ENCODE measurements at regions not wholly inside any gene's neighbourhood (a gene's known extent, or its start where the extent isn't known, plus 50 kb on each side); places are given as distances from the start of the nearest gene placed in this dataset.

GRCh38 chr5:152912924-152913323, 507.8 kb upstream of the NMUR2 start:
- FAIRE-seq (no peak), ATAC-seq (no peak), DNase-seq (no peak)
- intact Hi-C loops (cut with DNase I), result no loop called here
- TF ChIP-seq CTCF (IDR thresholded peaks at IDR 0.05), result no peak
- Histone ChIP-seq H3K4me3 (no peak overlapping the region), H3K4me1 (no peaks in the 10 kb centered on the region), H3K9me3 (no peaks in the 10 kb centered on the region), H3K27ac (no peak overlapping the region), H3K27me3 (no peaks in the 10 kb centered on the region), H3K36me3 (no peaks in the 10 kb centered on the region)
- WGBS, 2 donors, result 57 to 67% methylated on average over 4 of the region's 4 CpGs

GRCh38 chr5:152932621-152933020, 527.5 kb upstream of the NMUR2 start:
- ATAC-seq (no peak), DNase-seq (no peak), FAIRE-seq (no peak)
- Histone ChIP-seq H3K9me3 (no peaks in the 10 kb centered on the region), H3K36me3 (no peaks in the 10 kb centered on the region), H3K27ac (no peak overlapping the region), H3K27me3 (no peaks in the 10 kb centered on the region), H3K4me3 (no peak overlapping the region), H3K4me1 (no peaks in the 10 kb centered on the region)
- intact Hi-C loops (cut with DNase I), result no loop called here
- no peak for TF ChIP-seq CTCF (IDR thresholded peaks at IDR 0.05)

GRCh38 chr5:152933056-152933455, 528.0 kb upstream of the NMUR2 start:
- H3K27ac ChIP-seq, result no peak overlapping the region
- no peaks in the 10 kb centered on the region for H3K27me3 ChIP-seq
- FAIRE-seq, result no peak
- no peak for ATAC-seq
- DNase-seq, result no peak
- H3K4me1 ChIP-seq, result no peaks in the 10 kb centered on the region
- H3K36me3 ChIP-seq, result no peaks in the 10 kb centered on the region
- no peaks in the 10 kb centered on the region for H3K9me3 ChIP-seq
- WGBS, 2 donors, result 50 to 62% methylated on average over 2 of the region's 2 CpGs
- no peak overlapping the region for H3K4me3 ChIP-seq
- TF ChIP-seq CTCF (IDR thresholded peaks at IDR 0.05), result no peak
- intact Hi-C loops (cut with DNase I), result no loop called here

- WGBS, 2 donors, result 66 to 75% methylated on average over 1 of the region's 1 CpG
- Histone ChIP-seq H3K4me1 (no peaks in the 10 kb centered on the region), H3K27ac (no peak overlapping the region), H3K4me3 (no peak overlapping the region), H3K36me3 (no peaks in the 10 kb centered on the region), H3K27me3 (no peaks in the 10 kb centered on the region), H3K9me3 (no peaks in the 10 kb centered on the region)
- intact Hi-C loops (cut with DNase I), result no loop called here
- ATAC-seq, result no peak
- DNase-seq, result no peak
- no peak for TF ChIP-seq CTCF (IDR thresholded peaks at IDR 0.05)
- FAIRE-seq, result no peak
Observed at GRCh38 chr5:152938630-152939029, 533.6 kb upstream of the NMUR2 start.

- Histone ChIP-seq H3K27ac (no peak overlapping the region), H3K9me3 (no peaks in the 10 kb centered on the region), H3K4me1 (no peaks in the 10 kb centered on the region), H3K36me3 (no peaks in the 10 kb centered on the region), H3K27me3 (no peaks in the 10 kb centered on the region), H3K4me3 (no peak overlapping the region)
- no peak for TF ChIP-seq CTCF (IDR thresholded peaks at IDR 0.05)
- FAIRE-seq, result no peak
- WGBS, 2 donors, result 46 to 63% methylated on average over 5 of the region's 5 CpGs
- intact Hi-C loops (cut with DNase I), result no loop called here
- no peak for DNase-seq
- no peak for ATAC-seq
Observed at GRCh38 chr5:152942633-152943336, 537.7 kb upstream of the NMUR2 start.

Measured in pancreas (tissue), 10 donors.